NCI-H526 (cell line): ENCODE measurements at regions not wholly inside any gene's neighbourhood (a gene's known extent, or its start where the extent isn't known, plus 50 kb on each side); places are given as distances from the start of the nearest gene placed in this dataset.
A peak's percentile ranks its signal among the peaks of the same experiment; 100 is the strongest.

ENCODE experiments used
- DNase-seq, 2 experiments: peaks; one replicate each; lab custom pipeline; 2025; lab: John Stamatoyannopoulos, UW

- DNase-seq = no peak
Measured at GRCh38 chrX:129176710-129177109, 346.6 kb downstream of the SMARCA1 start.

DNA sequence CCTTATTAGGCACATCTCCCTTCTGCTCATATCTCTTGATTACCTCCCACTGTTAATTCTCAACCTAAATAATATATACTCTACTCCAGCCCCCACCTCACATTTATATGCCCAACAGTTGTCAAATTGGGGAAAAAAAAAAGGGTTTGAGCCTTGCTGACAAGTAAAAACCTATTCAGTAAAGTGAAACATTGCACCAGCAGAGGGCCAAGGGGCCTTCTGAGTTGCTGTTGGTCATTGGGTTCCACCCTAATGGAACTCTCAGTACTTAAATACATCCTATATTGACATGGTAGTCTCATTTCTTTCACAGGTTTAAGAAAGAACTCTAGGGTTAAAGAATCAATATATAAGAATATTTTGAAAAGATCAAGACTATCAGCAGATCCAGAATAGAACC is 362.2 kb downstream of the SMARCA1 start:
- no peak for DNase-seq

DNA sequence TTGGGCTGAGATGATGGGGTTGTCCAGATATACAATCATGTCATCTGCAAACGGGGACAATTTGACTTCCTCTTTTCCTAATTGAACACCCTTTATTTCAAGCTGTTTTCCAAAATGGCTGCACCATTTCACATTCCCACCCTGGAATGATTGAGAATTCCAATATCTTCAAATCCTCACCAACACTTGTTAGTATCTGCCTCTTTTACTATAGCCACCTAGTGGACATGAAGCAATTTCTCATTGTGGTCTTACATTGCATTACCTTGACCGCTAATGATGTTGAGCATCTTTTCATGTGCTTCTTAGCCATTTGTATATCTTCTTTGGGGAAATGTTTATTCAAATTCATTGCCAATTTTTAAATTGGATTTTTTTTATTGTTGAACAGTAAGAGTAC is 364.8 kb downstream of the SMARCA1 start:
- no peak for DNase-seq

- no peak for DNase-seq
Measured at GRCh38 chrX:129145840-129146272, 377.4 kb downstream of the SMARCA1 start.

DNA sequence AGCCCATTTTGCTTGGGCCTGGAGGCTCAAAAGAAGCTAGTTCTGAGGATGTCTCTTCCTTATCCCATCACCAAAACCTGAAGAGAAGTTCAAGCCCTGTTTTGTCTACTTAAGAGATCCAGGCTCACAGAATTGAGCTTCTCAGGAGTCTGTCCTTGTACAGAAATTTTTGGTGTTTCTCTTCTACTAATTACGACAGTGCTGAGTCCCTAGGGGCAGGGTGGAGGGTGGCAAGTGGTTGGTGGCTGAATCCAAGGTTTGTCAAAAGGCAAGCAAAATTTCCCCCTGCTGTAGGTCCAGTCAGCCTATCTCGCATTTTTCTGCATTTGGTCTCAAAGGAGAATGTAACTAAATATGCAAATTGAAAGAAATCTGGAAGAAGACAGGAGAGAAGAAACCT is 377.9 kb downstream of the SMARCA1 start:
- DNase-seq = no peak

DNA sequence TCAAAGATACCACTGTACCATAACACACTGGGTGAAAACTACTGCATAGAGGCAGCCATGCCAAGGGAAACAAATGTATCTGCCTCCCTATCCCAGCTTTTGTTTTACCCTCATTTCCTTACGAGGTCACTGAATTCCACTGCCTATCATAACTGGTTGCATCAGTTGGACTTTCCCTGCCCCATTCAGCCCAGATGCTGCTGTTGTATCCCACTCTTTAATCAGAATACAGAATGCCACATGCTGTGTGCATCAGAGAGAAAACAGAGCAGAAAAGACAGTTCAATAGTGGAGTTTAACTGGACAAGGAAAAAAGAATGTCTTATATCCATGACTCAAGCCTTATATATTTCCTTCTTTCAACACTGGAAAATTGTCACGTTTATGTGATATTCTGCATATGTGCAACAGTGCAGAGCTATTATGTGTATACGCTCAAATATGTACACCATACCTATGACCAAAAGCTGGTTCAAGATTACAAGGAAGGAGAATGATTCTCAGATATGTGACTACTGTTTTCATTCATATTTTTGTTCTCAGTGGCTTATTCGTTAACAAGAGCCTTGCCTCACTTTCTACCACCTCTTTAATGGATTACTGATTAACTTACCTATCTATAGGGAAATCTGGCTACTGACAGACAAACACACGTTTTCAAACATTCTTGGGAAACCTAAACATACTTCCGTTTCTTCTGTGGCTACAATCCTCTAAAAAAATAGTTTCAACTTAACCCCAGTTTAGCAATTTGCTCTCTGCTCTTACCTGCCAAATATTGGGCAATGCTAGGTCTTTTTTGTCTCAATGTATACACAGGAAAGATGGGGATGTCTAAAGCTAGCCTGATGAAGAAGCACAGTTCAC is 378.9 kb downstream of the SMARCA1 start:
- no peak for DNase-seq

GRCh38 chrX:129139837-129140598 is 383.3 kb downstream of the SMARCA1 start:
- DNase-seq = no peak

DNA sequence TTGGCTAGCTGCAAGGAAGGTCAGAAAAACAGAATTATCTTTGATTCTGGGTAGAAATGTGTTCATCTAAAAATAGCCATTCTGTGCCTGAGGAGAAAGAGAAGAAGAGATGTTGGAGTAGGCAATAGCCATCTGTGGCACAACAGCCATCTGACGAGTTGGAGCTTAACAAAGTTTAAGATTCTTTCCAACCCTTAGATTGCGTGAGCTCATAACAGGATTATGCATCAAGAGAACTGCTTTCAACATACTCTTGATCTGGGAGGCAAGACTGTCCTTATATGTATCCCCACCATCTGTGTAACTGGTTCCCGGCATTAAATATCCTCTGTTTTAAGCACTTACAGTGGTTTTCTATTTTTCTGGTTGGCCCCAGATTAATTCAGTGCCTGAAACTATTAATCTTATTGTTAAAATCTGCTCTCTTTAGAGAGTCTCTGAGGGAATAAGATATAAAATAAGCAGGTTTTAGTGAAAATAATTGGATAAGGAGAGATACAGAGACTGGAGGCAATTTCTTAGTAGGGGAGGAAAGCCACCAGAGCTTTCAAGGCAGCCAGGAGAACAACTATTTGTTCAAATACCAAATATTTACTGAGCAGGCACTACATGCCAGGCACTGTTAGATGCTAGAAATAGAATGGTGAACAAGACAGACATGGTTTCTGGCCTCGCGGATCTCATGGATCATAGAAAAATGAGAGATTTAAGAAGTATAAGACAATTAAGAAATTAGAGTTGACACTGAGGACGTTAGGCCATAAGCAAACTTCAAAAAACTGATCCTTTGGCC is 398.0 kb downstream of the SMARCA1 start:
- no peak for DNase-seq

- DNase-seq = no peak
Measured at GRCh38 chrX:129123795-129124194, 399.5 kb downstream of the SMARCA1 start.

DNA sequence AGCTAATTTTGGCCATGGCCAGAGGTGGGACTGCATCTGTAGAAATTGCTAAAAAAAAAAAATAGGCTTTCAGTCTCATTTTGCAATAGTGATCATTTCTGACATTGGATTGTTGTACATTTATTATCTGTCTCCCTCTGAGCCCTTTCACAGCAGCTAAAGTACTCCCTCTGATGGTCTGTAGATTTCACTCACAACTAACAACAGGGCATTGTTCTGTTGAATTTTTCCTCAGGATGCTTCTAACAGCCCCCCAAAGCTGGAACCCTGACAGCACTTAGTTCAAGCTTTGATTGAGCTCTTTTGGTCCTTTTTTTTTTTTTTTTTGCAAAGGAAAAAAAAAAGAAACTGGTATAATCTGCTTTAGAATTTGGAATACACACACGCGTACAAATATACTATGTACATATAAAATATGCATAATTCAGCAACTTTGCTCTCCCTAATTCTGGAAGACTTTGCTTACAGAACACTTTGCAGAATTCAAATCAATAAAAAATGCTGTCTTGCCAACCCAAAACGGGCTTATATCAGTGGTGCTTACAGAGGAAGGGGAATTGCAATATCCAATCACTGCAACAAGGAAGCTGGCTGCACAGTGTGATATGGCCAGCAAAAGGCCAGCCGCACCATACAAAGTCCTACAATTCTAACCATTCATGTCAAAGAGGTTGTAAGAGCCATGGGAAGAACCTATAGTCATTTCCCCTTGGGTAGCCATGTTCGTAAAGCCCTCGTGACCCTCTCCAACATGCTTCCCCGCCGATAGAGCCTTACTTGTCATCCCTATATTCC is 406.4 kb downstream of the SMARCA1 start:
- no peak for DNase-seq

GRCh38 chrX:129115935-129116334 is 407.4 kb downstream of the SMARCA1 start:
- DNase-seq = no peak

GRCh38 chrX:129115104-129115503 is 408.2 kb downstream of the SMARCA1 start:
- peak; percentile 4 to 60 for DNase-seq

- DNase-seq = no peak
Measured at GRCh38 chrX:129111081-129111798, 412.1 kb downstream of the SMARCA1 start.

DNA sequence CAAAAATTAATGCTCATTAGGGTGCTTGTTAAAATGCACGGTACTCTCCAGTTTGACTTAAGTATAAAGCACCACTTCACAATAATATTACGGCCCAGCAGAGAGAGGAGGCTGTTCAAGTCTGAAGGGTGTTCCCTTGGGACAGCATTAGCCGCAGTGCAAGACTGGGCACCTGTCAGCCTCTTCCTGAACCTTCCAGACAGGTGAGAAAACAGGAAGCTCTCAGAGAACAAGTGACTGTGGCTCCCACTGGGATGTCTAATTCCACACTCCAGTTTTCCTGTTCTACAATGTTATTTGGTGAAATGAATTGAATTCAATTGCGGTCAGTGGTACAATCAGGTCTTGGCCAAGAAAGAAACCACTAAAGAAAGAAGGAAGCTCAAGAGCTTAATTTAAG is 414.4 kb downstream of the SMARCA1 start:
- DNase-seq = peak in 1 of 2 experiments; percentile 5

GRCh38 chrX:129099207-129099606 is 424.1 kb downstream of the SMARCA1 start:
- no peak for DNase-seq

DNA sequence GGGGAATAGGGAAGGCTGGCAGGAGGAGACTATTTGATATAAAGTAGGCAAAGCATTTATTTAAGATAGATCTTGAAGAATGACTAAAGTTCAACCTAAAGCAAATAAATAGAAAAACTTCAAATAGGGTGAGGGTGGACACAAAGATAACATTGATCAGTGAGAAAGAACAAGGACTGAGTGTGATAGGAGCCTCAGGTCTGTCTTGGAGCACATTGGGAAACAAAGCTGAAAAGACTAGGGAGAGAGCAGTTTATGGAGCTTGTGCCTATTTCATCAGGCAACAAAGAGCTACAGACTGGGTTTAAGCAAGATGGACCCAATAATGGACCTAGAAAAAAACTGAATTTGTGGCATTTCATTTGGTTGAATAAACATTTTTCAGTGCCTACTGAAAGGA is 425.6 kb downstream of the SMARCA1 start:
- DNase-seq = no peak

GRCh38 chrX:129093706-129094105 is 429.6 kb downstream of the SMARCA1 start:
- DNase-seq = no peak

DNA sequence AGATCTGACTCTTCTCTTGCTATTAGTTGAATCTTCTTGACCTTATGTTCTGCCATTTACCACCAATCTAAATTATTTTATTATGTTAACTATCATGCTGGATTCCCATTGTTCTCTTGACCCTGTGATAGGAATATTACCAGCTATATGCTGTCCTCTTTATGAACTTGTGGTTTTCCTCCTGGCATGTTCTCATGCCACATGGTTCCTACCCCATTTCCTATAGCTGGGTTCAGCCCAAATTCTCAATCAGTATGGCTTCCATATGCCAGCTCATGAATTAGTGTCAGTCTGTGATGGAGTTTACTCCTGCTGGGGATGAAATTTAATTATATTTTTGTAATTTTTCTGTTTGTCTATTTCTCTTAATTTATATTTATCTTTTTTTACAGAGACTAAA is 430.5 kb downstream of the SMARCA1 start:
- DNase-seq = no peak

DNA sequence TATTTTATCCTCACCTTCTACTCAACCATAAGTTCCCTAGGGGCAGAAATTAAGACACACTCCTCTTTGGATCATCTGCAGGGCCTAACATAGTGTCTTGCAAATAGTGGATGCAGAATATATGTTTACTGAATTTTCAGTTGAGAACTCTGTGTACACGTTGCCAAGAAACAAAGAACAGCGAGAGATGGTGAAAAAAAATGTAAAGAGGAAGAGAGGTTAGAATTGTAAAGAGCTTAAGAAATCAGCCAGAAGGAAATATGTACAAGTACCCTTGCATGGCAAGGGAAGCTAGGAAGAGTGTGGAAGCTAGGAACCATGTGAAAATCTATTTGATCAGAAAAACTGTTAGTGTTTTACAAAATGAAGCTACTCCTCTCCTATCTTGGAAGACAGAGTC is 431.0 kb downstream of the SMARCA1 start:
- DNase-seq = no peak

- DNase-seq = no peak
Measured at GRCh38 chrX:129091097-129091496, 432.2 kb downstream of the SMARCA1 start.

DNA sequence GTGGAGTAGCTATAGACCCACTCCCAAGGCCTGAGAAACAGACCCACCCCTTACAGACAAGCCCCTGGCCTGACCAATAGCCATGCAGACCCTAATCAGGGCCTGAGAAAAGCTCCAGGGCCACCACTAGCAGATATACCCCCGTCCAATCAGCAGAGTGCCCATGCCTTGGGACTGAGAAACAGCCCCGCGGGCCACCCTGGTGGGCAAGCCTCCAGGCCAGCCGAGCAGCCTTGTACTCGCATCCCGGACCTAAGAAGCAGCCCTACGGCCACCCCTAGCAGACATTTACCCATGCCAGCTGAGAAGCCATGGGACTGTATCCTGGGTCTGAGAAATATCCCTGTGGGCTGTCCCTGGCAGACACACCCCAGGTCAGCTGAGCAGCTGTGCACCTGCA is 436.5 kb downstream of the SMARCA1 start:
- DNase-seq = no peak
